AG09319 (cell line): ENCODE measurements at regions not wholly inside any gene's neighbourhood (a gene's known extent, or its start where the extent isn't known, plus 50 kb on each side); places are given as distances from the start of the nearest gene placed in this dataset.

Experiments used
- DNase-seq: peaks from one replicate; pipeline ENCODE4 v3.0.0-alpha.2; 2010; ENCODE audit warnings: low read depth; ENCODE audit errors: extremely low read depth
- TF ChIP-seq, protein P1 (sequence below): IDR thresholded peaks from 2 replicates; pipeline ENCODE4 v1.5.1; 2011; ENCODE audit warnings: low read depth, mild to moderate bottlenecking, inconsistent platforms, low read length, moderate library complexity

DNA sequence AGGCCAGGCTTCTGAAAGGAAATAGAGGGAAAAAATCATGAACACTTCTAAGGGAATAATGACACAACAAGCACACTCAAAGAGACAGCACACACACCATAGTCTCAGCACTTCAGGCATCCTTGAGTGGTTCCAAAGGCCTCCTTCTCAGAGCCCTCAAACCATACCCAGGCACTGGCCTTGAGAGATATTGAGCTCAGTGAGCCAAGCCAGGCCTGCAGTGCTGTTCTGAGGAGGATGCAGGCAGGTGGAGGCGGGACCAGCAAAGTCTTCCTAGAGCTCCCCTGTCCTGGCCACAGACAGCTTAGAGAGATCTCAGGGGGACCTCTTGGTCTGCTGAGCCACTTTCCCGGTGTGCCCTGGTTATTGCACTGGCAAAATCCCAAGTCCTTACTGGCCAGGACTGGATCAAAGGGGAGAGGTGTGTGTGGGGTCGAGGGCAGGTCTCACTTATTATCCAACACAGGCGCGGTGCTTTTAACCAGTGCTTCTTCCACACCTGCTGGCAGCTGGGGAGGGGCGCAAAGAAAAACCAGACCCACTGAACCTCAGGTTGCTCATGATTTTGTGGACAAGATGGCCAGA is 86.8 kb upstream of the HAAO start:
- TF ChIP-seq, protein P1, sequence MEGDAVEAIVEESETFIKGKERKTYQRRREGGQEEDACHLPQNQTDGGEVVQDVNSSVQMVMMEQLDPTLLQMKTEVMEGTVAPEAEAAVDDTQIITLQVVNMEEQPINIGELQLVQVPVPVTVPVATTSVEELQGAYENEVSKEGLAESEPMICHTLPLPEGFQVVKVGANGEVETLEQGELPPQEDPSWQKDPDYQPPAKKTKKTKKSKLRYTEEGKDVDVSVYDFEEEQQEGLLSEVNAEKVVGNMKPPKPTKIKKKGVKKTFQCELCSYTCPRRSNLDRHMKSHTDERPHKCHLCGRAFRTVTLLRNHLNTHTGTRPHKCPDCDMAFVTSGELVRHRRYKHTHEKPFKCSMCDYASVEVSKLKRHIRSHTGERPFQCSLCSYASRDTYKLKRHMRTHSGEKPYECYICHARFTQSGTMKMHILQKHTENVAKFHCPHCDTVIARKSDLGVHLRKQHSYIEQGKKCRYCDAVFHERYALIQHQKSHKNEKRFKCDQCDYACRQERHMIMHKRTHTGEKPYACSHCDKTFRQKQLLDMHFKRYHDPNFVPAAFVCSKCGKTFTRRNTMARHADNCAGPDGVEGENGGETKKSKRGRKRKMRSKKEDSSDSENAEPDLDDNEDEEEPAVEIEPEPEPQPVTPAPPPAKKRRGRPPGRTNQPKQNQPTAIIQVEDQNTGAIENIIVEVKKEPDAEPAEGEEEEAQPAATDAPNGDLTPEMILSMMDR = no peak
- no peak for DNase-seq

DNA sequence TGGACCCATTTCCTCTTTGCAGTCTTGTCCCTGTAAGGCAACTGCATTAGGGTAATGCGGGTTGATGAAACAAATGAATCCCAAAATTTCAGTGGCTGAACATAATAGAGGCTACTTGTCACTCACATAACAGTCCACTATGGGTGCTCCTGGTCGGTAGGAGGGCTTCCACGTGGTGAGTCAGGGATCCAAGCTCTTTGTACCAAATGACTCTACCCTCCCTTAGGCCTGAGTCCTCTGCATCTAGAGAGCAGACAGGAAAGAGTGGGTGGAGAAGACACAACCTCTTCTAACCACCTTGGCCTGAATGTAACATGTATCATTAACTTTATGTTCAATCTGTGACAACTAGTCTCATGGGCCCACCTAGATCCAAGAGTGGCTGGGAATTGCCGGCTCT is 86.2 kb upstream of the HAAO start:
- no peak for DNase-seq
- TF ChIP-seq, protein P1 = no peak

DNA sequence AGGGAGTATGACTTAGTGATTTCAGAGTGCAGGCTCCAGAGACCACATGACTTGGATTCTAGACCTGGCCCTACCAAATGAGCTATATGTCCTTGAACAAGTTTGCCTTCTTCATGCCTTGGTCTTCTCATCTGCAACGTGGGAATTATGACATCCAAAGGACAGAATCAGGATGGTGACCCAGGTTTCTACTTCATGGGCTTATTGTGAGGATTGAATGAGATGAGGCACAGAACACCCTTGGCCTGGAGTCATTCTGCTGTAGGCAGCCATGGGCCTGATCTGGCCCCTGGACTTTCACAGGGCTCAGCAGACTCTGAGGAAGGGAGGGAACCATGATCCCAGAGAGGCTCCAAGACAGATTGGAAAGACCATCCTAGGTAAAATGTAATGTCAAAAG is 85.6 kb upstream of the HAAO start:
- TF ChIP-seq, protein P1 = no peak
- no peak for DNase-seq

DNA sequence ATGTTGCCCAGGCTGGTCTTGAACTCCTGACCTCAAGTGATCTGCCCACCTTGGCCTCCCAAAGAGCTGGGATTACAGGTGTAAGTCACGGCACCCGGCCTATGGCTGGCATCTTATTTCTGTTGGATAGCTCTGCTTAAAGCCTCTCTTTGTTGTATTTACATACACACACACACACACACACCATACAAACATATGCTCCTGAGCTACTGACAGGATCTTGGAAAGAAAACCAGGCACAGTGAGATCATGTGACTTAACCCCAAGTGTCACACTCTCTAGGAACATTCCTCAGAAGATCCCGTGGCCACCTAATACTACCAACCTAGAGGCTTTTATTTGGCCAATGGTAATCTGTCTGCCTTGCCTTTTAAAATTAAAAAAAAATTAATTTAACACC is 85.1 kb upstream of the HAAO start:
- TF ChIP-seq, protein P1 = no peak
- DNase-seq = no peak

DNA sequence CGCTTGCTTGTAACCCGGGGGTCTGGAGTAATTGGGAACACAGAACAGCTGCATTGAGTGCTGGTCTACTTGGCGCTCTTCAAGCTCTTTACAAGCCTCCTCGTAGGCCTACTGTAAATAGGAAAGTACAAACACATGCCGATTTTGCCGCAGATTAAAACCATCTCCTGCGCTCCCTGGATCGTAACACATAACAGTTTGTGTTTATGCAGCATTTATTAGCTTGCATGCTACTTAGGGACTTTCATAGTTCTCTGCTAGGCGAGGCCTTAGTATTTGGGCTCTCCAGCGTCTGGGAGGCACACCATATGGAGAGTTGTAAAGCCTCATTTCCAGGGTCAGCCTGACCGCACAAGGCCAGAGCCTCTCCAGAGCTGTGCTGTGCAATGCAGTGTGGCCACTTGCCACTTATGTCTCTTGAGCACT is 84.0 kb upstream of the HAAO start:
- DNase-seq = no peak
- TF ChIP-seq, protein P1 = no peak

DNA sequence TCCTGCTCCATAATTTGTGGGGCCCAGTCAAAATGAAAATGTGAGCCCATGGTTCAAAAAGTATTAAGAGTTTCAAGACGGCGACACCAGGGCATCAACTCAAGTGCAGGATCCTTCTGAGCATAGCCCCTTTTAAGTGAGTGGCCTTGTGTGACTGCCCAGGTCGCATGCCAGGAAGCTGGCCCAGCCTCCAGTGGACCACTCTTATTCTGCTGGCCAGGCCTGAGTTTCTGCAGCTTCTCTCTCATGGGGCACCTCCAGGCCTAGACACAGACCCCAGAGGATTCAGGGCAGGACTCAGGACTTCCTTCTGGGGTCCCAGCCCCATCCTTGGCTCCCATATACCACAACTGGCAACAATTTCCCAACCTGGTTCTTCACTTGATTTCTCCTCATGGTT is 83.5 kb upstream of the HAAO start:
- DNase-seq = no peak

DNA sequence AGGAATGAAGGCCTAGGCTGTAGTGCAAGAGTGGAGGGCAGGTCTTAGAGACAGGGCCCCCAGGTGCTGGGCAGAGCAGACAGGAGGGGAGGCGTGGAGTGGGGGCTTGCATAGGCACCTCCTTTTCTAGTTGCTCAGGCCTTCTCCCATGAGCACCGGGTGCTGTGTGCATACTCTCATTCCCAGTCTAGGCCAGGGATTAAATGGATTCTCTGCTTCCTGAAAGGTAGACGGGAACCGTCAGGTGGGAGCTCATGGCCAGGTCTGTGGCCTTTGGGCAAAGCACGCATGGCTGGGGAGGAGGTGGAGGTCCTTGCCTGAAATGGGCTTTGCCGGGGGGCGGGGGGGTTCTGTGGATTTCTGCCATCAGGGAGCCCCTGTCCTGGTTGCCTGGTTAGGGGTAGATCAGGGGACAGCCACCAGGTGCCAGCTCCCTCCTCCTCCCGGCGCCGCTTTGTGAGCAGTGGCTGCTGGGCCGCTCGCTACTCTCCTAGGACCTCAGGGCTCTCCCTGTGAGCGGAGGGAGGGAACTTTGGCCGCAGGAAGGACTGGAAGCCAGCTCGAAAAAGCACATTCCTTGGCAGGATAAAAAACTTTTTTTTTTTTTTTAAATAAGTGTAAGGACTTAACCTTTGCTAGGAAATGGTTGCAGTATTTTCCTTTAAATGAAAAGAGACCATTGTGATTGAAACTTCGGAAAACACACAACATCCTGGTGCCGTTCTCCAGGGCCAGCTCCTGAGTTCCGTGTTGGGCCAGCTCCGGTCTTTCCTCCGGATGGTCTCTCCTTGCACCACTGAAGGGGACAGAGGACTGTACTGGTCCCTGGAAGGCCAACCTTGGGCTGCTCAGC is 82.8 kb upstream of the HAAO start:
- TF ChIP-seq, protein P1 = no peak

More for the DNA sequence above, 83.5 kb upstream of the HAAO start:
- TF ChIP-seq, protein P1 = no peak

More for the DNA sequence above, 82.8 kb upstream of the HAAO start:
- DNase-seq = no peak
